PC-9 (cell line): ENCODE measurements at regions not wholly inside any gene's neighbourhood (a gene's known extent, or its start where the extent isn't known, plus 50 kb on each side); places are given as distances from the start of the nearest gene placed in this dataset.

Experiments used
- EZH2 ChIP-seq: fragments of 200-600 bp; sonication (generic); IDR thresholded peaks from 2 replicates; pipeline ENCODE4 v1.8.0; 2017; ENCODE audit warnings: antibody characterized with exemption, low read depth
- TF ChIP-seq, protein P1 (sequence below): fragments of 200-600 bp; sonication (generic); conservative IDR thresholded peaks from 2 replicates; pipeline ENCODE4 v1.6.1; 2017; ENCODE audit warnings: mixed run types, antibody characterized with exemption, mild to moderate bottlenecking, moderate library complexity

DNA sequence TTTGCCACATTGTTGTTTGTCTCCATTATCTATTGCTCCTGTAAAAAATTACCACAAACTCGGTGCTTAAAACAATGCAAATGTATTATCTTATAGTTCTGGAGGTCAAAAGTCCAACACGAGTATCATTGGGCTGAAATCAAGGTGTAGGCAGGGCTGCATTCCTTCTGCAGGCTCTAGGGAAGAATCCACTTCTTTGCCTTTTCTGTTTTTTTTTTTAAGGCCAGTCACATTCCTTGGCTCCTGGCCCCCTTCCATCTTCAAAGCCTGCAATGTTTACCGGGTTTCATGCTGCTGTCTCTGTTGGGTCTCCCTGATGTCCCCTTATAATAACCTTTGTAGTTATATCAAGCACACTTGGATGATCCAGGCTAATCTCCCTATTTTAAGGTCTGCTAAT lies 212.7 kb downstream of the PTBP2 start:
- TF ChIP-seq EZH2: no peak
- TF ChIP-seq, protein P1, sequence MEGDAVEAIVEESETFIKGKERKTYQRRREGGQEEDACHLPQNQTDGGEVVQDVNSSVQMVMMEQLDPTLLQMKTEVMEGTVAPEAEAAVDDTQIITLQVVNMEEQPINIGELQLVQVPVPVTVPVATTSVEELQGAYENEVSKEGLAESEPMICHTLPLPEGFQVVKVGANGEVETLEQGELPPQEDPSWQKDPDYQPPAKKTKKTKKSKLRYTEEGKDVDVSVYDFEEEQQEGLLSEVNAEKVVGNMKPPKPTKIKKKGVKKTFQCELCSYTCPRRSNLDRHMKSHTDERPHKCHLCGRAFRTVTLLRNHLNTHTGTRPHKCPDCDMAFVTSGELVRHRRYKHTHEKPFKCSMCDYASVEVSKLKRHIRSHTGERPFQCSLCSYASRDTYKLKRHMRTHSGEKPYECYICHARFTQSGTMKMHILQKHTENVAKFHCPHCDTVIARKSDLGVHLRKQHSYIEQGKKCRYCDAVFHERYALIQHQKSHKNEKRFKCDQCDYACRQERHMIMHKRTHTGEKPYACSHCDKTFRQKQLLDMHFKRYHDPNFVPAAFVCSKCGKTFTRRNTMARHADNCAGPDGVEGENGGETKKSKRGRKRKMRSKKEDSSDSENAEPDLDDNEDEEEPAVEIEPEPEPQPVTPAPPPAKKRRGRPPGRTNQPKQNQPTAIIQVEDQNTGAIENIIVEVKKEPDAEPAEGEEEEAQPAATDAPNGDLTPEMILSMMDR: no peak
